PC-3 (cell line): ENCODE measurements at regions not wholly inside any gene's neighbourhood (a gene's known extent, or its start where the extent isn't known, plus 50 kb on each side); places are given as distances from the start of the nearest gene placed in this dataset.

Experiments
- ATAC-seq: fragments of 200-7000 bp; cut with Tn5 transposase; 2 replicates; pipeline ENCODE4 v1.9.1; 2020; ENCODE audit warnings: mild to moderate bottlenecking, moderate library complexity
- BruUV-seq: library from RNA; stranded (reverse); fragments of 400-500 nt; replicated peaks from 2 replicates; lab custom pipeline; 2021; lab: Mats Ljungman, UMichigan
- CTCF ChIA-PET: fragments of 300-600 bp; sonication (Branson Sonifier 250); formaldehyde crosslinking; loops from one replicate; lab custom pipeline; 2022; ENCODE audit warnings: antibody characterized with exemption; lab: Charles Lee
- POLR2A ChIA-PET: fragments of 300-600 bp; sonication (Branson Sonifier 250); formaldehyde crosslinking; loops from one replicate; lab custom pipeline; 2022; ENCODE audit warnings: antibody characterized with exemption; ENCODE audit not compliant: unreplicated experiment; lab: Charles Lee
- DNase-seq: peaks from one replicate; pipeline ENCODE4 v3.0.0-alpha.2; 2015
- H2AFZ ChIP-seq: fragments of 300-600 bp; sonication (generic); 2 replicates; pipeline ENCODE4 v1.6.0; 2016; ENCODE audit warnings: antibody characterized with exemption, low read length
- H3F3A ChIP-seq: fragments of 300-600 bp; sonication (generic); one replicate; pipeline ENCODE4 v1.6.0; 2017; ENCODE audit warnings: antibody characterized with exemption, low read length, control low read depth, mild to moderate bottlenecking; ENCODE audit not compliant: unreplicated experiment
- H3K27ac ChIP-seq: fragments of 300-600 bp; sonication (generic); 2 replicates; pipeline ENCODE4 v1.5.1; 2016; ENCODE audit warnings: mild to moderate bottlenecking, low read length
- H3K27me3 ChIP-seq: fragments of 300-600 bp; sonication (generic); 2 replicates; pipeline ENCODE4 v1.6.1; 2016; ENCODE audit warnings: low read length, mixed read lengths
- H3K36me3 ChIP-seq: fragments of 300-600 bp; sonication (generic); 2 replicates; pipeline ENCODE4 v1.6.1; 2016; ENCODE audit warnings: low read depth, mixed run types, low read length, mixed read lengths
- H3K4me1 ChIP-seq: fragments of 300-600 bp; sonication (generic); 2 replicates; pipeline ENCODE4 v1.5.1; 2016; ENCODE audit warnings: low read length; ENCODE audit not compliant: insufficient read depth
- H3K4me2 ChIP-seq: fragments of 300-600 bp; sonication (generic); 2 replicates; pipeline ENCODE4 v1.6.0; 2016; ENCODE audit warnings: low read length
- H3K4me3 ChIP-seq: fragments of 300-600 bp; sonication (generic); 2 replicates; pipeline ENCODE4 v1.5.1; 2016; ENCODE audit warnings: mild to moderate bottlenecking, low read length, mixed read lengths
- H3K79me2 ChIP-seq: fragments of 300-600 bp; sonication (generic); 2 replicates; pipeline ENCODE4 v1.6.1; 2017; ENCODE audit warnings: low read length, mixed read lengths
- H3K9ac ChIP-seq: fragments of 300-600 bp; sonication (generic); 2 replicates; pipeline ENCODE4 v1.6.0; 2016; ENCODE audit warnings: mild to moderate bottlenecking, low read length
- H3K9me2 ChIP-seq: fragments of 300-600 bp; sonication (generic); replicated peaks from 2 replicates; pipeline ENCODE4 v1.6.1; 2016; ENCODE audit warnings: mixed run types, low read length, mixed read lengths
- H3K9me3 ChIP-seq: fragments of 300-600 bp; sonication (generic); 2 replicates; pipeline ENCODE4 v1.6.1; 2016; ENCODE audit warnings: low read length, mixed read lengths
- H4K20me1 ChIP-seq: fragments of 300-600 bp; sonication (generic); 2 replicates; pipeline ENCODE4 v1.6.1; 2016; ENCODE audit warnings: low read length, mixed read lengths
- EZH2 ChIP-seq: fragments of 300-600 bp; sonication (generic); IDR thresholded peaks from one replicate; pipeline ENCODE4 v1.6.1; 2017; ENCODE audit warnings: antibody characterized with exemption, mild to moderate bottlenecking, low read length; ENCODE audit not compliant: unreplicated experiment
- EZH2phosphoT487 ChIP-seq: fragments of 300-600 bp; sonication (generic); IDR thresholded peaks from 2 replicates; pipeline ENCODE4 v1.6.1; 2018; ENCODE audit warnings: mild to moderate bottlenecking, antibody characterized with exemption, low read length, borderline replicate concordance
- intact Hi-C: fragments of 100-400 bp; cut with micrococcal nuclease; formaldehyde crosslinking; loops from 2 replicates; pipeline ENCODE4 v1.9.0; 2023
- TF ChIP-seq, protein P1 (sequence below): fragments of 300-600 bp; sonication (generic); conservative IDR thresholded peaks from 2 replicates; pipeline ENCODE4 v1.5.1; 2017; ENCODE audit warnings: antibody characterized with exemption, low read depth, mild to moderate bottlenecking, low read length

DNA sequence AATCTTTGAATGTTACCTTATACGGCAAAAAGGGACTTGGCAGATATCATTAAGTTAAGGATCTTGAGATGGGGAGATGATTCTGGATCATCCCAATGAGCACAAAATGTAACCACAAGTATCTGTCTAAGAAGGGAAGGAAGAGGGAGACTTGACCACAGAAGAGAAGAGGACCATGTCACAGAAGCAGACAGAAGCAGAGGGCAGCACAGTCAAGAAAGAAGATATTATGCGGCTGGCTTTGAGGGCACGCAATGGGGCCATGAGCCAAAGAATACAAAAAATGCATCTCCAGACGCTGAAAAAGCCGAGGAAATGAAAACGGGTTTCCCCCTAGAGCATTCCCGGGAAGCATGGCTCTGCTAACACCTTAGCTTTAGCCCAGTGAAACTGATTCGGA is 225.3 kb downstream of the NR2F1-AS1 start:
- Histone ChIP-seq H3F3A (peaks cover 28% of the 10 kb centered on the region), H3K4me2 (no peak overlapping the region), H3K9ac (no peak overlapping the region), H3K27me3 (no peaks in the 10 kb centered on the region), H3K9me3 (no peaks in the 10 kb centered on the region), H2AFZ (no peak overlapping the region), H3K79me2 (no peaks in the 10 kb centered on the region), H3K27ac (peak overlapping the region; percentile 22; the same call in 1 of the 2 replicates), H4K20me1 (no peaks in the 10 kb centered on the region), H3K9me2 (no peaks in the 10 kb centered on the region), H3K36me3 (no peaks in the 10 kb centered on the region), H3K4me1 (peaks cover 52% of the 10 kb centered on the region), H3K4me3 (no peak overlapping the region)
- ChIA-PET CTCF (interaction anchor here (0.6 kb wide), 1 partner anchor 231 kb away, joined by 10 read pairs; no protein-coding TSS in a partner anchor), POLR2A (no interaction called here)
- DNase-seq (no peak), ATAC-seq (no peak)
- intact Hi-C loops = loop anchor here (5.0 kb wide), 3 partner anchors 78 to 278 kb away; no protein-coding TSS in a partner anchor
- BruUV-seq = no TSS peak
- TF ChIP-seq, protein P1, sequence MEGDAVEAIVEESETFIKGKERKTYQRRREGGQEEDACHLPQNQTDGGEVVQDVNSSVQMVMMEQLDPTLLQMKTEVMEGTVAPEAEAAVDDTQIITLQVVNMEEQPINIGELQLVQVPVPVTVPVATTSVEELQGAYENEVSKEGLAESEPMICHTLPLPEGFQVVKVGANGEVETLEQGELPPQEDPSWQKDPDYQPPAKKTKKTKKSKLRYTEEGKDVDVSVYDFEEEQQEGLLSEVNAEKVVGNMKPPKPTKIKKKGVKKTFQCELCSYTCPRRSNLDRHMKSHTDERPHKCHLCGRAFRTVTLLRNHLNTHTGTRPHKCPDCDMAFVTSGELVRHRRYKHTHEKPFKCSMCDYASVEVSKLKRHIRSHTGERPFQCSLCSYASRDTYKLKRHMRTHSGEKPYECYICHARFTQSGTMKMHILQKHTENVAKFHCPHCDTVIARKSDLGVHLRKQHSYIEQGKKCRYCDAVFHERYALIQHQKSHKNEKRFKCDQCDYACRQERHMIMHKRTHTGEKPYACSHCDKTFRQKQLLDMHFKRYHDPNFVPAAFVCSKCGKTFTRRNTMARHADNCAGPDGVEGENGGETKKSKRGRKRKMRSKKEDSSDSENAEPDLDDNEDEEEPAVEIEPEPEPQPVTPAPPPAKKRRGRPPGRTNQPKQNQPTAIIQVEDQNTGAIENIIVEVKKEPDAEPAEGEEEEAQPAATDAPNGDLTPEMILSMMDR = no peak
- no peak for TF ChIP-seq EZH2phosphoT487
- TF ChIP-seq EZH2 = no peak

DNA sequence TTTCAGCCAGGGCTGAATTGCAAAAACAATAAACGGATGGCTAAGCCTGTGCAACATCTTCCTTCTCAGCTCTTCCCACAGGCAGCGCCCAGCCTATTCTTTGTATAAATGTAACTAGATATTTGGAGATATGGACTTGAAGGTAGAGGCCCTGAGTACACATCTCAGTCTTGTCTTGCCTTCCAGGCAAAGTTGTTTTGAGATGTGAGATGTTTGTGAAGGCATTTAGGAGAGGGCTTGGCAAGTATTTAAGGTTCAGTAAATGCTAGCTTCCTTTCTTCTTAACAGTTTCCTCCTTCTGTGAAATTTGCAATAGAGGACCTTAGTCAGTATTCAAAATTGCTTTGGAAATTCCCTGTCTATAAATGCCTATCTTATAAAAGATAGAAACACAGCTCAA is 228.8 kb downstream of the NR2F1-AS1 start:
- Histone ChIP-seq H3K9me2 (no peaks in the 10 kb centered on the region), H2AFZ (no peak overlapping the region), H3K36me3 (no peaks in the 10 kb centered on the region), H3K79me2 (no peaks in the 10 kb centered on the region), H3K4me3 (no peak overlapping the region), H3F3A (peaks cover 5% of the 10 kb centered on the region), H3K27me3 (no peaks in the 10 kb centered on the region), H3K4me1 (peaks cover 35% of the 10 kb centered on the region), H3K9ac (no peak overlapping the region), H3K27ac (no peak overlapping the region), H3K9me3 (no peaks in the 10 kb centered on the region), H4K20me1 (no peaks in the 10 kb centered on the region), H3K4me2 (no peak overlapping the region)
- no peak for ATAC-seq
- CTCF ChIA-PET = no interaction called here
- DNase-seq = no peak
- POLR2A ChIA-PET = interaction anchor here (0.7 kb wide), 1 partner anchor 78 kb away, joined by 3 read pairs; no protein-coding TSS in a partner anchor
- no TSS peak for BruUV-seq
- TF ChIP-seq, protein P1 = no peak
- TF ChIP-seq EZH2phosphoT487 (no peak), EZH2 (no peak)
- intact Hi-C loops = no loop called here

DNA sequence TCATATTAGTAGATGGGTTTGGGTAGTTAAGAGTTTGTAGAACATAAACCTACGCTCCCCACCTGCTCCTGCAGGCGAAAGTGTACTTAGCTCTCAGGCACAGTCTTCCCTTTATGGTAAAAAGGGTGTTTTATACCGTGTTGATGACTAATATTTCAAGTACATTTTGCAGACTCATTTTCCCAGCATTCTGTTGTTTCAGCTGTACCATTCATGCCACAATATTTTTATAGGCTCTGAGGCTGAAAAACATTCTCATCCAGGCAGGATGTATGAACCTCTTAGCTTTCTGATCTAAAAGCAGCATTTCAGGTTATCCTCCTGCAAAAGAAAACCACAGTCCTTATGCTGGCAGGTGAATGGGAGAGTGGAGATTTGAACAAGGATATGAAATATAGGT is 231.4 kb downstream of the NR2F1-AS1 start:
- no peak overlapping the region for H3K4me3 ChIP-seq
- H3K79me2 ChIP-seq = no peaks in the 10 kb centered on the region
- H3K36me3 ChIP-seq = no peaks in the 10 kb centered on the region
- no peaks in the 10 kb centered on the region for H3K9me3 ChIP-seq
- DNase-seq = peak; percentile 95
- no peak for TF ChIP-seq EZH2phosphoT487
- TF ChIP-seq EZH2 = no peak
- TF ChIP-seq, protein P1 = no peak
- H3K27me3 ChIP-seq = no peaks in the 10 kb centered on the region
- POLR2A ChIA-PET = interaction anchor here (0.5 to 0.6 kb wide), 2 partner anchors 45 to 296 kb away, joined by 4 to 11 read pairs; no protein-coding TSS in a partner anchor
- H4K20me1 ChIP-seq = no peaks in the 10 kb centered on the region
- peak; percentile 97 for ATAC-seq
- intact Hi-C loops = loop anchor here (1.0 kb wide), 1 partner anchor 186 kb away; no protein-coding TSS in a partner anchor
- BruUV-seq = no TSS peak
- 0 out of 2 replicates have a peak overlapping the region, but pooled peaks have one; percentile 7 for H3K9ac ChIP-seq
- H3K9me2 ChIP-seq = no peaks in the 10 kb centered on the region
- H3K4me1 ChIP-seq = peaks cover 19% of the 10 kb centered on the region
- H2AFZ ChIP-seq = 0 out of 2 replicates have a peak overlapping the region, but pooled peaks have one; percentile 9
- H3F3A ChIP-seq = peaks cover 5% of the 10 kb centered on the region
- H3K27ac ChIP-seq = peak overlapping the region; percentile 78
- CTCF ChIA-PET = no interaction called here
- peak overlapping the region; percentile 27 for H3K4me2 ChIP-seq
